Activated naive CD4-positive, alpha-beta T cell treated with anti-CD3 and anti-CD28 coated beads, Interleukin-2, amount 10 ng/mL, durations not matched to agents 7 days and 5 days (primary cell): ENCODE measurements at regions not wholly inside any gene's neighbourhood (a gene's known extent, or its start where the extent isn't known, plus 50 kb on each side); places are given as distances from the start of the nearest gene placed in this dataset.

Experiments used
- CTCF ChIA-PET: fragments of 350-600 bp; sonication (Branson Sonifier 250); formaldehyde crosslinking; loops from one replicate; lab custom pipeline; 2021; ENCODE audit warnings: antibody characterized with exemption; lab: Charles Lee
- DNase-seq: peaks from one replicate; pipeline ENCODE4 v3.0.0-alpha.2; 2020
- H3K27ac Mint-ChIP-seq: one replicate; pipeline ENCODE4 v1.8.0; 2021; ENCODE audit warnings: mild to moderate bottlenecking, moderate library complexity, mixed read lengths
- H3K27me3 Mint-ChIP-seq: one replicate; pipeline ENCODE4 v1.8.0; 2021; ENCODE audit warnings: mild to moderate bottlenecking, mixed read lengths
- H3K36me3 Mint-ChIP-seq: one replicate; pipeline ENCODE4 v1.8.0; 2021; ENCODE audit warnings: mixed read lengths
- H3K4me1 Mint-ChIP-seq: one replicate; pipeline ENCODE4 v1.8.0; 2021; ENCODE audit warnings: mixed read lengths
- H3K4me3 Mint-ChIP-seq: one replicate; pipeline ENCODE4 v1.8.0; 2021; ENCODE audit warnings: mild to moderate bottlenecking, moderate library complexity, mixed read lengths
- H3K9me3 Mint-ChIP-seq: one replicate; pipeline ENCODE4 v1.8.0; 2021; ENCODE audit warnings: mixed read lengths

DNA sequence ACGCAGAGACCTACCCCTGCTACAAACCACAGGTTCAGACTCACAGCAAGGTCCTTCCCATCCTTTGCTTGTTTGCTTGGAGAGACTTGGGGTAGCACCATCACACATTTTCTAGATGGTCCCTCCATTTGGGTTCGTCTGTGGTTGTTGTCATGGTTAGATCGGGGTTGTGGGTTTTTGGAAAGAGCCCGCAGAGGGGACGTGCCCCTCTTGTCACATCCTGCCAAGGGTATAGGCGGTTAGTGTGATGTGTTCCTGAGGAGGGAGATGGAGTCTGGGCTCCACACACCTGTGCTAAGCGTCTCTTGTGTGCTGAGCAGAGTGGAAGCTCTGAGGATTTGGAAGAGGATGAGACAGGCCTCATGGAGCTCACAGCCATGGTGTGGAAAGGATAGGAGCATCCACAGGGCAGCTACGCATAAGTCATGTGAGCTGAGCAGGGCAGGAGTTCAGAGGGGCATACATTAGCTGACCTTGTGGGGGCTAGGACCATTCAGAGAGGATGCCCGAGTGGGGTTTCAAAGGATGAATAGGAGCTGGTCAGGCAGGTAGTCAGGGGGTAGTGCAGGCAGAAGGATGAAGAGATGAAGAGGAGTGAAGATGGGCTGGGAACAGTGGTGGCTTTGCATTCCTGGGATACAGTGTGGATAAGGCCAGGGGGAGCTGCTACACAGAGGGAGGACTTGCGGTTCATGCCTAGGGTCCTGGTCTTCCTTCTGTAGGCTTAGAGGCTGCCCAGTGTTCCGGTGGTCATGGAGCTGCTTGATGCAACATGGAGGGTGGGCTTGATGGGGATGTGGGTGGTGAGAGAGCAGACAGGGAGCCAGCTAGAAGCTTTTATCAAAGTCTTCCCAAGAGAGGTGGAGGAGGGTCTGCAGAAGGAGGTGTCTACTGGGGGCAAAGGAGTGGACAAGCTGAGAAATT is 62.9 kb downstream of the ACKR3 start:
- no peaks in the 10 kb centered on the region for H3K36me3 Mint-ChIP-seq
- H3K27ac Mint-ChIP-seq: no peak overlapping the region
- peaks cover 2% of the 10 kb centered on the region for H3K4me1 Mint-ChIP-seq
- CTCF ChIA-PET: interaction anchor here (0.7 kb wide), 1 partner anchor 1425 kb away, joined by 3 read pairs; no protein-coding TSS in a partner anchor
- H3K9me3 Mint-ChIP-seq: no peaks in the 10 kb centered on the region
- peaks cover 8% of the 10 kb centered on the region for H3K27me3 Mint-ChIP-seq
- no peak for DNase-seq
- no peak overlapping the region for H3K4me3 Mint-ChIP-seq

DNA sequence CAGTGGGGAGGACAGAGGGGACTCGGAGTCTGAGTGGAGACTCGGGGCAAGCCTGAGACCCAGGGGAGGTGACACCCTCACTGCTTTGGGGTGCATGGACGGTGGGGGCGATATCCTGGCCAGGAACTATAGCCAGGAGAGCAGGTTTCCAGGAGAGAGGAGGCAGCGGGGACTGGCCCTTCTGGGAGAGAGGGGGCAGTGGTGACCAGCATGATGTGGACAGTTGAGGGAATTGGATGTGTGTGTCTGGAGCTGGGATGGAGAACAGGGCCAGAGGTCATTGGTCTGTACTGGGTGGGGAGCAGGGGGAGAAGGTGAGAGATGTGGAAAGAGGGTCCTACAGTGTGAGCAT is 63.6 kb downstream of the ACKR3 start:
- peaks cover 2% of the 10 kb centered on the region for H3K4me1 Mint-ChIP-seq
- no peaks in the 10 kb centered on the region for H3K9me3 Mint-ChIP-seq
- H3K27ac Mint-ChIP-seq: no peak overlapping the region
- H3K36me3 Mint-ChIP-seq: no peaks in the 10 kb centered on the region
- peaks cover 8% of the 10 kb centered on the region for H3K27me3 Mint-ChIP-seq
- no peak overlapping the region for H3K4me3 Mint-ChIP-seq
- CTCF ChIA-PET: no interaction called here
- no peak for DNase-seq

- no peak for DNase-seq
- CTCF ChIA-PET: no interaction called here
- no peak overlapping the region for H3K4me3 Mint-ChIP-seq
- H3K9me3 Mint-ChIP-seq: no peaks in the 10 kb centered on the region
- H3K4me1 Mint-ChIP-seq: peaks cover 2% of the 10 kb centered on the region
- H3K36me3 Mint-ChIP-seq: no peaks in the 10 kb centered on the region
- peaks cover 8% of the 10 kb centered on the region for H3K27me3 Mint-ChIP-seq
- no peak overlapping the region for H3K27ac Mint-ChIP-seq
Measured at GRCh38 chr2:236633775-236634560, 64.3 kb downstream of the ACKR3 start.

- no peak overlapping the region for H3K27ac Mint-ChIP-seq
- DNase-seq: no peak
- peaks cover 2% of the 10 kb centered on the region for H3K4me1 Mint-ChIP-seq
- H3K4me3 Mint-ChIP-seq: no peak overlapping the region
- no peaks in the 10 kb centered on the region for H3K36me3 Mint-ChIP-seq
- H3K9me3 Mint-ChIP-seq: peaks cover 3% of the 10 kb centered on the region
- CTCF ChIA-PET: no interaction called here
- peaks cover 10% of the 10 kb centered on the region for H3K27me3 Mint-ChIP-seq
Measured at GRCh38 chr2:236636261-236636660, 66.6 kb downstream of the ACKR3 start.

DNA sequence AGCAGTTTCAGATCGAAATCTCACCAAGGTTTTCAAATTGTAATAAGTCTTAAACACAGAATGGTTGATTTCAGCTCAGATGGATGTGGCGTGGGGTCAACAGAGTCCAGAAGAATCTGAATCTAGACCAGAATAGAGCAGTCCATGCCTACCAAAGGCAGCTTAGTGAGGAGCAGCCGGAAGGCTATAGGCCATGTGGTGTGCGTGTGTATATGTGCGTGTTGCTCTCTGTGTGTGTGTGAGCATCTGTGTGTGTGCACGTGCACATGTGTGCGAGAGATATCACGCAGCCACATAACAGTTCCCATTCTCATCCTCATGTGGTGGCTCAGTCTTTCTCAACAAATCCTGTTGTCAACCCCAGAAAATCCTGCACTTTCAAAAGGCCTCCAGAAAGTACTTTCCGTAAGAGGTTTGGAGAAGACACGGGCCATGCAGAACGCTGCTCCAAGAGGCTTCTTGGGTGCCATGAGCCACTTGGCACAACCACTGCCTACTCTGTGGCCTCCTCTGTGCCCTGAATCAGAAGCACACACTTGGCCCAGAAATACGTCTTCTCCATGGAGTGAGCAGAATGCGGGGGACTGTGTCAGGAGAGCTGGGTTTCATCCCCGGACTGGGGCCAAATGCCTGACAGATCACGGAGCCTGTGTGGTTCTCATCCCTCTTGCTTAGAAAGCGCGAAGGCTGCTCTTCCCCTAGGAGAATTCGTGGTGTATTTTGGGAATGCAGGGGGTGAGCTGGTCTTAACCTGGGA is 67.3 kb downstream of the ACKR3 start:
- peaks cover 10% of the 10 kb centered on the region for H3K27me3 Mint-ChIP-seq
- CTCF ChIA-PET: no interaction called here

DNA sequence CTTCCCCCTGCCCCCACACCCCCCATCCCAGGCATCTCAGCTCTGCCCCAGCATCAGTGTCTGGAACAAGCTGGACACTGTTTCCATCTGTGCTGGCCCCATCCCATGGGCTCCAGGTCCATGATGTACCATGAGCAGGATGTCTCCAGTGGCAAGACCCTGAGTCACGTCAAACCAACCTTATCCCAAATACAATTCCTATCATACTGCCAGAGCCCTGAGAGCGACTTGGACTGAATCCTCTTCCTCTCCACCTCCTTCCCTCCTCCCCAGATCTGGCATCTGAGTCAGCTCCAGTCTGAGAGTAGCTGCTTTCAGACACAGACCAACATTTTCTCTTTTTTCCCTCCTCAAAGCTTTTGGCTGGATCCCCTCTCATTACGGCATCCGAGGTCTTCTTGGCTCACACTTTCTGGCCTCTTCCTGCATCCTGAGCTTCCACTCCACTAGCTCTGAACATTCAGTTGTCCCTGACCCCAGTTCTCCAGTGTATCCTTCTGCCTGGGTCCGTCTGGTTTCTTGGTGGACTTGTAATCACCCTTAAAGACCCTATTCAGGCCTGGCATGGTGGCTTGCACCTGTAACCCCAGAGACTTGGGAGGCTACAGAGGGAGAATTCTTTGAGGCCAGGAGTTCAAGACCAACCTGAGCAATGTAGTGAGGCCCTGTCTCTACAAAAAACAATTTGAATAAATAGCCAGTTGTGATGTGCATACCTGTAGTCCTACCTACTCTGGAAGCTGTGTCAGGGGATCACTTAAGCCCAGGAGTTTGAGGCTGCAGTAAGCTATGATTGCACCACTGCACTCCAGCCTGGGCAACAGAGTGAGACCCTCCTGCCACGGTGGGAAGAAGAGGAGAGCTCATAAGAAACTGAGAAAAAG is 68.3 kb downstream of the ACKR3 start:
- DNase-seq: no peak
- H3K27me3 Mint-ChIP-seq: peaks cover 17% of the 10 kb centered on the region
- H3K27ac Mint-ChIP-seq: no peak overlapping the region
- peaks cover 7% of the 10 kb centered on the region for H3K9me3 Mint-ChIP-seq
- H3K4me1 Mint-ChIP-seq: no peaks in the 10 kb centered on the region
- H3K4me3 Mint-ChIP-seq: no peak overlapping the region
- H3K36me3 Mint-ChIP-seq: no peaks in the 10 kb centered on the region
- CTCF ChIA-PET: interaction anchor here (0.6 kb wide), 1 partner anchor 110 kb away, joined by 3 read pairs; no protein-coding TSS in a partner anchor

More for the DNA sequence above, 67.3 kb downstream of the ACKR3 start:
- Mint-ChIP-seq H3K4me1 (no peaks in the 10 kb centered on the region), H3K27ac (no peak overlapping the region), H3K36me3 (no peaks in the 10 kb centered on the region), H3K4me3 (no peak overlapping the region), H3K9me3 (peaks cover 7% of the 10 kb centered on the region)
- no peak for DNase-seq

DNA sequence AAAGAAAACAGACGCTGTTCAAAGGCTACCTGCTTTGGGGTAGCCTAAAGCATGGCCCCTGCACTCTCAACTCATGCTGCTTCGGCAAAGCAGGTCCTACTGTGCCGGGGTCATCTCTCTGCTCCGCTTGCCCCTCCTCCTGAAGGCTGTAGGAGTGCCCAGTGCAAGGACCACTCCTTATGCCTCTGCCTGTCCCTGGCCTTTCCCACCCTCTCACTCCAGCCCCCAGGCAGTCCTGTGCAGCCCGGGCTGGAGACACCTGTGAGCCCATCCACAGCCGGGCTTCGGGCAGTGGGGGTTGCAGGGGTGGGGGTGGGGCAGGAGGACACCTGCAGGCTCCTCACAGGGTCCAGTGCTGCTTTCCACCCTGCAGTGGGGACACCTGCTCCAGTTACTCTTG is 69.1 kb downstream of the ACKR3 start:
- no peak for DNase-seq
- H3K9me3 Mint-ChIP-seq: peaks cover 7% of the 10 kb centered on the region
- peaks cover 15% of the 10 kb centered on the region for H3K27me3 Mint-ChIP-seq
- H3K4me1 Mint-ChIP-seq: no peaks in the 10 kb centered on the region
- H3K4me3 Mint-ChIP-seq: no peak overlapping the region
- no peaks in the 10 kb centered on the region for H3K36me3 Mint-ChIP-seq
- H3K27ac Mint-ChIP-seq: no peak overlapping the region
- CTCF ChIA-PET: no interaction called here

- Mint-ChIP-seq H3K27me3 (peaks cover 21% of the 10 kb centered on the region), H3K4me3 (no peak overlapping the region), H3K36me3 (no peaks in the 10 kb centered on the region), H3K27ac (no peak overlapping the region), H3K9me3 (peaks cover 7% of the 10 kb centered on the region), H3K4me1 (no peaks in the 10 kb centered on the region)
- DNase-seq: no peak
- CTCF ChIA-PET: no interaction called here
Measured at GRCh38 chr2:236639461-236640235, 70.0 kb downstream of the ACKR3 start.

- no peaks in the 10 kb centered on the region for H3K4me1 Mint-ChIP-seq
- H3K9me3 Mint-ChIP-seq: peaks cover 7% of the 10 kb centered on the region
- peaks cover 26% of the 10 kb centered on the region for H3K27me3 Mint-ChIP-seq
- H3K27ac Mint-ChIP-seq: no peak overlapping the region
- DNase-seq: no peak
- no peak overlapping the region for H3K4me3 Mint-ChIP-seq
- CTCF ChIA-PET: no interaction called here
- no peaks in the 10 kb centered on the region for H3K36me3 Mint-ChIP-seq
Measured at GRCh38 chr2:236641051-236641726, 71.6 kb downstream of the ACKR3 start.

DNA sequence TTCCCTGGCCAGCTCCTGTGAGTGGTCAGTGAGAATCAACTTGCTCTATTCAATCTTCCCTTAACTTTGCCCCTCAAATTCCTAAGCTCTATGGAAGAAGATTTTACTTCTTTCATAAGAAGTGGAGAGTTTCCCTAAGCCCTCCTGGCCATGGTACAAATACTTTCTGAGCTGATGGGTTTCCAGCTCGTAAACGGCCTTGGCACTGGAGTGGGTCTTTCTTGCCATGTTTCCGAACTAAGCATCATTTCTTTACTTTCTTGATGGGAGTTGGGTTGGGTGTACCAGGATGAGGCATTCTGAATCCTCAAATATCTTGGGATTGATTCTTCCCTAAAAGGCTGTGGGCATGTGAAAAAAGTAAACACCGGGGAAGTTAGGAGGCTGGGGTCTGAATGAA is 72.5 kb downstream of the ACKR3 start:
- CTCF ChIA-PET: interaction anchor here (0.9 kb wide), 1 partner anchor 129 kb away, joined by 4 read pairs; no protein-coding TSS in a partner anchor
- Mint-ChIP-seq H3K4me1 (no peaks in the 10 kb centered on the region), H3K9me3 (peaks cover 7% of the 10 kb centered on the region), H3K36me3 (no peaks in the 10 kb centered on the region), H3K27ac (no peak overlapping the region), H3K4me3 (no peak overlapping the region), H3K27me3 (peaks cover 30% of the 10 kb centered on the region)
- no peak for DNase-seq

- no peak overlapping the region for H3K27ac Mint-ChIP-seq
- CTCF ChIA-PET: interaction anchor here (0.9 kb wide), 1 partner anchor 130 kb away, joined by 4 read pairs; no protein-coding TSS in a partner anchor
- H3K27me3 Mint-ChIP-seq: peaks cover 30% of the 10 kb centered on the region
- no peaks in the 10 kb centered on the region for H3K4me1 Mint-ChIP-seq
- H3K36me3 Mint-ChIP-seq: no peaks in the 10 kb centered on the region
- H3K9me3 Mint-ChIP-seq: peaks cover 7% of the 10 kb centered on the region
- no peak overlapping the region for H3K4me3 Mint-ChIP-seq
- no peak for DNase-seq
Measured at GRCh38 chr2:236642584-236643291, 73.1 kb downstream of the ACKR3 start.

- H3K4me1 Mint-ChIP-seq: no peaks in the 10 kb centered on the region
- H3K9me3 Mint-ChIP-seq: peaks cover 7% of the 10 kb centered on the region
- peaks cover 30% of the 10 kb centered on the region for H3K27me3 Mint-ChIP-seq
- H3K27ac Mint-ChIP-seq: no peak overlapping the region
- CTCF ChIA-PET: no interaction called here
- DNase-seq: no peak
- no peaks in the 10 kb centered on the region for H3K36me3 Mint-ChIP-seq
- H3K4me3 Mint-ChIP-seq: no peak overlapping the region
Measured at GRCh38 chr2:236643480-236643879, 73.9 kb downstream of the ACKR3 start.
